Endothelial cell of umbilical vein (primary cell): ENCODE measurements at regions not wholly inside any gene's neighbourhood (a gene's known extent, or its start where the extent isn't known, plus 50 kb on each side); places are given as distances from the start of the nearest gene placed in this dataset.

Experiments
- CTCF ChIP-seq, 2 donors: IDR thresholded peaks; 1 replicate in 1 of 2; 2 replicates in 1 of 2; pipeline ENCODE4 v1.5.1; 2011; ENCODE audit warnings: low read length in 2 of 2, mild to moderate bottlenecking in 2 of 2, moderate library complexity in 2 of 2, control low read depth in 1 of 2, inconsistent platforms in 1 of 2, low read depth in 1 of 2; ENCODE audit not compliant: insufficient read depth in 1 of 2; ENCODE audit errors: extremely low read depth in 1 of 2
- EZH2 ChIP-seq: IDR thresholded peaks from 2 replicates; pipeline ENCODE4 v1.6.1; 2012; ENCODE audit warnings: borderline replicate concordance, low read depth, mild to moderate bottlenecking, moderate library complexity, low read length, inconsistent platforms; ENCODE audit not compliant: severe bottlenecking
- FOS ChIP-seq: IDR thresholded peaks from 2 replicates; pipeline ENCODE4 v1.6.1; 2011; ENCODE audit warnings: mild to moderate bottlenecking, low read length, moderate library complexity, borderline replicate concordance; ENCODE audit not compliant: insufficient read depth
- GATA2 ChIP-seq: IDR thresholded peaks from 2 replicates; pipeline ENCODE4 v1.7.0; 2011; ENCODE audit warnings: low read depth, mild to moderate bottlenecking, moderate library complexity, mixed read lengths, low read length; ENCODE audit not compliant: insufficient read length, insufficient read depth
- MAX ChIP-seq: IDR thresholded peaks from 2 replicates; pipeline ENCODE4 v1.6.1; 2011; ENCODE audit not compliant: insufficient read depth, insufficient read length
- MYC ChIP-seq: IDR thresholded peaks from one replicate; pipeline ENCODE4 v1.6.1; 2011; ENCODE audit warnings: mild to moderate bottlenecking, low read depth, low read length
- POLR2A ChIP-seq: IDR thresholded peaks from 2 replicates; pipeline ENCODE4 v1.6.1; 2012; ENCODE audit warnings: low read depth, mild to moderate bottlenecking, control low read depth, low read length
- POLR2AphosphoS5 ChIP-seq: IDR thresholded peaks from 2 replicates; pipeline ENCODE4 v1.6.1; 2012; ENCODE audit warnings: low read depth, mild to moderate bottlenecking, control low read depth, low read length, moderate library complexity; ENCODE audit not compliant: insufficient read depth

GRCh38 chr2:176913955-176914354 is 298.6 kb upstream of the HNRNPA3 start:
- TF ChIP-seq POLR2A (no peak), POLR2AphosphoS5 (no peak), CTCF (IDR thresholded peaks at IDR 0.05; ENCODE audit: extremely low read depth in 1 of 2, insufficient read depth in 1 of 2, low read depth in 1 of 2, low read length in 2 of 2) (no peak), EZH2 (no peak), MYC (no peak), MAX (no peak), GATA2 (no peak), FOS (no peak)
